OCI-LY1 (cell line): ENCODE measurements at regions not wholly inside any gene's neighbourhood (a gene's known extent, or its start where the extent isn't known, plus 50 kb on each side); places are given as distances from the start of the nearest gene placed in this dataset.

Experiments used
- EZH2 ChIP-seq: fragments of 200-600 bp; sonication (generic), shearing (Covaris generic); IDR thresholded peaks from 2 replicates; pipeline ENCODE4 v1.8.0; 2017; ENCODE audit warnings: borderline replicate concordance, mixed run types, mild to moderate bottlenecking, antibody characterized with exemption, low read length, moderate library complexity, mixed read lengths
- TF ChIP-seq, protein P1 (sequence below): fragments of 200-600 bp; sonication (generic), shearing (Covaris generic); IDR thresholded peaks from 2 replicates; pipeline ENCODE4 v1.5.1; 2017; ENCODE audit warnings: mild to moderate bottlenecking, antibody characterized with exemption, low read length, moderate library complexity, mixed read lengths

- TF ChIP-seq, protein P1, sequence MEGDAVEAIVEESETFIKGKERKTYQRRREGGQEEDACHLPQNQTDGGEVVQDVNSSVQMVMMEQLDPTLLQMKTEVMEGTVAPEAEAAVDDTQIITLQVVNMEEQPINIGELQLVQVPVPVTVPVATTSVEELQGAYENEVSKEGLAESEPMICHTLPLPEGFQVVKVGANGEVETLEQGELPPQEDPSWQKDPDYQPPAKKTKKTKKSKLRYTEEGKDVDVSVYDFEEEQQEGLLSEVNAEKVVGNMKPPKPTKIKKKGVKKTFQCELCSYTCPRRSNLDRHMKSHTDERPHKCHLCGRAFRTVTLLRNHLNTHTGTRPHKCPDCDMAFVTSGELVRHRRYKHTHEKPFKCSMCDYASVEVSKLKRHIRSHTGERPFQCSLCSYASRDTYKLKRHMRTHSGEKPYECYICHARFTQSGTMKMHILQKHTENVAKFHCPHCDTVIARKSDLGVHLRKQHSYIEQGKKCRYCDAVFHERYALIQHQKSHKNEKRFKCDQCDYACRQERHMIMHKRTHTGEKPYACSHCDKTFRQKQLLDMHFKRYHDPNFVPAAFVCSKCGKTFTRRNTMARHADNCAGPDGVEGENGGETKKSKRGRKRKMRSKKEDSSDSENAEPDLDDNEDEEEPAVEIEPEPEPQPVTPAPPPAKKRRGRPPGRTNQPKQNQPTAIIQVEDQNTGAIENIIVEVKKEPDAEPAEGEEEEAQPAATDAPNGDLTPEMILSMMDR = no peak
- TF ChIP-seq EZH2 = no peak
Observed at GRCh38 chr16:51419768-51420167, 268.7 kb upstream of the SALL1 start.
